Nephron (organoid): ENCODE measurements at regions not wholly inside any gene's neighbourhood (a gene's known extent, or its start where the extent isn't known, plus 50 kb on each side); places are given as distances from the start of the nearest gene placed in this dataset.

Source experiments
- H3K27ac Mint-ChIP-seq, 3 experiments: 2 replicates each; pipeline ENCODE4 v1.8.0; 2020; ENCODE audit warnings: mixed read lengths in 3 of 3, mild to moderate bottlenecking in 2 of 3, moderate library complexity in 1 of 3
- H3K27me3 Mint-ChIP-seq: 2 replicates; pipeline ENCODE4 v1.8.0; 2021; ENCODE audit warnings: low read depth, mild to moderate bottlenecking, moderate library complexity, mixed read lengths
- H3K36me3 Mint-ChIP-seq: 2 replicates; pipeline ENCODE4 v1.8.0; 2020; ENCODE audit warnings: low read depth, mixed read lengths
- H3K4me1 Mint-ChIP-seq: 2 replicates; pipeline ENCODE4 v1.8.0; 2020; ENCODE audit warnings: mixed read lengths
- H3K4me3 Mint-ChIP-seq, 3 experiments: 2 replicates each; pipeline ENCODE4 v1.8.0; 2020; ENCODE audit warnings: mild to moderate bottlenecking in 3 of 3, mixed read lengths in 3 of 3, moderate library complexity in 2 of 3
- H3K9me3 Mint-ChIP-seq: 2 replicates; pipeline ENCODE4 v1.8.0; 2020; ENCODE audit warnings: mixed read lengths
- CTCF ChIP-seq, 3 experiments: fragments of 200-600 bp; sonication (generic); IDR thresholded peaks; one replicate each; pipeline ENCODE4 v1.5.0; 2021; ENCODE audit warnings: antibody characterized with exemption in 3 of 3; ENCODE audit not compliant: unreplicated experiment in 3 of 3

GRCh38 chr12:71010143-71010479 is 89.6 kb upstream of the PTPRR start:
- H3K9me3 Mint-ChIP-seq: no peaks in the 10 kb centered on the region
- H3K4me1 Mint-ChIP-seq: no peaks in the 10 kb centered on the region
- no peak overlapping the region for H3K27ac Mint-ChIP-seq
- peaks cover 5% of the 10 kb centered on the region for H3K27me3 Mint-ChIP-seq
- H3K4me3 Mint-ChIP-seq: no peak overlapping the region
- no peaks in the 10 kb centered on the region for H3K36me3 Mint-ChIP-seq
- no peak for TF ChIP-seq CTCF (IDR thresholded peaks at IDR 0.05; ENCODE audit: unreplicated experiment in 3 of 3)

GRCh38 chr12:71009430-71010142 is 89.0 kb upstream of the PTPRR start:
- H3K9me3 Mint-ChIP-seq: no peaks in the 10 kb centered on the region
- H3K4me3 Mint-ChIP-seq: no peak overlapping the region
- peaks cover 5% of the 10 kb centered on the region for H3K27me3 Mint-ChIP-seq
- no peak overlapping the region for H3K27ac Mint-ChIP-seq
- TF ChIP-seq CTCF (IDR thresholded peaks at IDR 0.05; ENCODE audit: unreplicated experiment in 3 of 3): no peak
- H3K4me1 Mint-ChIP-seq: no peaks in the 10 kb centered on the region
- no peaks in the 10 kb centered on the region for H3K36me3 Mint-ChIP-seq

- Mint-ChIP-seq H3K4me3 (no peak overlapping the region), H3K27ac (no peak overlapping the region), H3K9me3 (no peaks in the 10 kb centered on the region), H3K36me3 (no peaks in the 10 kb centered on the region), H3K27me3 (peaks cover 5% of the 10 kb centered on the region), H3K4me1 (no peaks in the 10 kb centered on the region)
- no peak for TF ChIP-seq CTCF (IDR thresholded peaks at IDR 0.05; ENCODE audit: unreplicated experiment in 3 of 3)
Observed at GRCh38 chr12:71008616-71009015, 88.1 kb upstream of the PTPRR start.

GRCh38 chr12:71007781-71008404 is 87.4 kb upstream of the PTPRR start:
- no peaks in the 10 kb centered on the region for H3K9me3 Mint-ChIP-seq
- H3K27ac Mint-ChIP-seq: no peak overlapping the region
- H3K36me3 Mint-ChIP-seq: no peaks in the 10 kb centered on the region
- no peak overlapping the region for H3K4me3 Mint-ChIP-seq
- TF ChIP-seq CTCF (IDR thresholded peaks at IDR 0.05; ENCODE audit: unreplicated experiment in 3 of 3): no peak
- peaks cover 5% of the 10 kb centered on the region for H3K27me3 Mint-ChIP-seq
- H3K4me1 Mint-ChIP-seq: no peaks in the 10 kb centered on the region

- Mint-ChIP-seq H3K36me3 (no peaks in the 10 kb centered on the region), H3K27me3 (peaks cover 5% of the 10 kb centered on the region), H3K4me1 (no peaks in the 10 kb centered on the region), H3K9me3 (no peaks in the 10 kb centered on the region), H3K4me3 (no peak overlapping the region), H3K27ac (no peak overlapping the region)
- no peak for TF ChIP-seq CTCF (IDR thresholded peaks at IDR 0.05; ENCODE audit: unreplicated experiment in 3 of 3)
Observed at GRCh38 chr12:71007020-71007419, 86.5 kb upstream of the PTPRR start.

GRCh38 chr12:71005166-71005565 is 84.6 kb upstream of the PTPRR start:
- H3K27ac Mint-ChIP-seq: no peak overlapping the region
- peaks cover 5% of the 10 kb centered on the region for H3K27me3 Mint-ChIP-seq
- no peaks in the 10 kb centered on the region for H3K4me1 Mint-ChIP-seq
- H3K36me3 Mint-ChIP-seq: no peaks in the 10 kb centered on the region
- H3K4me3 Mint-ChIP-seq: no peak overlapping the region
- TF ChIP-seq CTCF (IDR thresholded peaks at IDR 0.05; ENCODE audit: unreplicated experiment in 3 of 3): no peak
- H3K9me3 Mint-ChIP-seq: no peaks in the 10 kb centered on the region
